Neuronal stem cell (in vitro differentiated cells): ENCODE measurements at regions not wholly inside any gene's neighbourhood (a gene's known extent, or its start where the extent isn't known, plus 50 kb on each side); places are given as distances from the start of the nearest gene placed in this dataset.
A peak's percentile ranks its signal among the peaks of the same experiment; 100 is the strongest.
"Not testable (repeated sequence)": the region's sequence is repeated elsewhere in the genome, so short reads cannot be mapped to it uniquely, and the experiment has no call there.

Source experiments
- DNase-seq: peaks from one replicate; pipeline ENCODE4 v3.0.0-alpha.2; 2013; ENCODE audit warnings: low spot score
- H2AFZ ChIP-seq: one replicate; pipeline ENCODE4 v1.6.1; 2013; ENCODE audit warnings: mild to moderate bottlenecking, low read length, inconsistent platforms
- H2AK5ac ChIP-seq: 2 replicates; pipeline ENCODE4 v1.6.1; 2013; ENCODE audit warnings: low read depth, mild to moderate bottlenecking, inconsistent platforms, low read length, moderate library complexity, mixed read lengths
- H2BK120ac ChIP-seq: 2 replicates; pipeline ENCODE4 v1.6.1; 2013; ENCODE audit warnings: low read depth, mild to moderate bottlenecking, inconsistent platforms, low read length, moderate library complexity, mixed read lengths
- H2BK12ac ChIP-seq: one replicate; pipeline ENCODE4 v1.6.1; 2013; ENCODE audit warnings: low read length, inconsistent platforms
- H2BK15ac ChIP-seq: 2 replicates; pipeline ENCODE4 v1.6.1; 2013; ENCODE audit warnings: mild to moderate bottlenecking, low read length, inconsistent platforms, mixed read lengths
- H2BK5ac ChIP-seq: one replicate; pipeline ENCODE4 v1.6.1; 2013; ENCODE audit warnings: inconsistent platforms, mild to moderate bottlenecking, low read length, moderate library complexity
- H3K14ac ChIP-seq: one replicate; pipeline ENCODE4 v1.6.1; 2013; ENCODE audit warnings: low read length, inconsistent platforms
- H3K18ac ChIP-seq: 2 replicates; pipeline ENCODE4 v1.6.1; 2013; ENCODE audit warnings: low read length, inconsistent platforms
- H3K23ac ChIP-seq: 2 replicates; pipeline ENCODE4 v1.6.1; 2013; ENCODE audit warnings: low read depth, mild to moderate bottlenecking, mixed read lengths, low read length, inconsistent platforms; ENCODE audit not compliant: poor library complexity
- H3K27ac ChIP-seq: replicated peaks from 3 replicates; pipeline ENCODE4 v1.5.1; 2013; ENCODE audit warnings: low read length, inconsistent platforms
- H3K27me3 ChIP-seq, 3 experiments: 2 replicates each; pipeline ENCODE4 v1.6.1; 2013; ENCODE audit warnings: low read length in 3 of 3, mild to moderate bottlenecking in 2 of 3, inconsistent platforms in 1 of 3, low read depth in 1 of 3, mixed read lengths in 1 of 3, moderate library complexity in 1 of 3; ENCODE audit not compliant: control insufficient read depth in 3 of 3, insufficient read depth in 3 of 3
- H3K36me3 ChIP-seq, 2 donors: replicated peaks in 1 of 2; 2 replicates each; pipeline ENCODE4 v1.6.1; 2013; ENCODE audit warnings: low read length in 2 of 2; ENCODE audit not compliant: control insufficient read depth in 2 of 2, insufficient read depth in 2 of 2
- H3K4ac ChIP-seq: 2 replicates; pipeline ENCODE4 v1.6.1; 2013; ENCODE audit warnings: inconsistent platforms, mild to moderate bottlenecking, low read length, moderate library complexity
- H3K4me1 ChIP-seq, 2 donors: 1 replicate in 1 of 2; 2 replicates in 1 of 2; pipeline ENCODE4 v1.6.1; 2013; ENCODE audit warnings: low read length in 2 of 2, low read depth in 1 of 2; ENCODE audit not compliant: control insufficient read depth in 2 of 2, insufficient read depth in 1 of 2
- H3K4me2 ChIP-seq: one replicate; pipeline ENCODE4 v1.6.1; 2013; ENCODE audit warnings: mild to moderate bottlenecking, low read length, inconsistent platforms; ENCODE audit not compliant: insufficient read depth, poor library complexity, severe bottlenecking
- H3K4me3 ChIP-seq, 2 donors: 2 replicates each; pipeline ENCODE4 v1.5.1; 2013; ENCODE audit warnings: low read length in 2 of 2, mild to moderate bottlenecking in 2 of 2, inconsistent platforms in 1 of 2, moderate library complexity in 1 of 2
- H3K79me1 ChIP-seq: one replicate; pipeline ENCODE4 v1.6.1; 2013; ENCODE audit warnings: low read depth, mild to moderate bottlenecking, inconsistent platforms, low read length, moderate library complexity
- H3K9ac ChIP-seq: one replicate; pipeline ENCODE4 v1.6.1; 2013; ENCODE audit warnings: mild to moderate bottlenecking, low read depth, low read length, inconsistent platforms; ENCODE audit not compliant: poor library complexity
- H3K9me3 ChIP-seq, 2 donors: replicated peaks in 1 of 2; 2 replicates each; pipeline versions ENCODE3 to v1.6.1; 2013; ENCODE audit warnings: low read length in 2 of 2, mild to moderate bottlenecking in 2 of 2, inconsistent platforms in 1 of 2, low read depth in 1 of 2, mixed read lengths in 1 of 2, moderate library complexity in 1 of 2; ENCODE audit not compliant: control insufficient read depth in 2 of 2, insufficient read depth in 1 of 2
- H4K8ac ChIP-seq: one replicate; pipeline ENCODE4 v1.6.1; 2013; ENCODE audit warnings: low read depth, mild to moderate bottlenecking, inconsistent platforms, low read length, moderate library complexity
- H4K91ac ChIP-seq: one replicate; pipeline ENCODE4 v1.6.1; 2013; ENCODE audit warnings: low read length, low read depth, mild to moderate bottlenecking, inconsistent platforms; ENCODE audit not compliant: poor library complexity
- WGBS, 2 donors: extraction: QIAGEN DNeasy Blood & Tissue Kit; methylation state at CpG; one replicate each; pipeline ENCODE4 v1.1.7; 2013; ENCODE audit warnings: missing lambda C conversion rate in 2 of 2, mixed read lengths in 1 of 2; ENCODE audit not compliant: insufficient read length in 2 of 2, insufficient replicate concordance in 1 of 2; ENCODE audit errors: extremely low coverage in 2 of 2; 5-methylcytosine and 5-hydroxymethylcytosine counted together

GRCh38 chr11:127950162-127950561 is 637.2 kb downstream of the ETS1 start:
- no CpG with 5 or more reads among the region's 2 CpGs for WGBS, 2 donors
- no peak for DNase-seq

GRCh38 chr11:127943763-127944162 is 643.6 kb downstream of the ETS1 start:
- no peak overlapping the region for H2BK12ac ChIP-seq
- H3K9ac ChIP-seq, result no peak overlapping the region
- H3K36me3 ChIP-seq, result no peaks in the 10 kb centered on the region
- no peak overlapping the region for H3K23ac ChIP-seq
- no CpG with 5 or more reads among the region's 4 CpGs for WGBS, 2 donors
- no peak overlapping the region for H2AFZ ChIP-seq
- H2AK5ac ChIP-seq, result no peak overlapping the region
- H4K91ac ChIP-seq, result no peak overlapping the region
- no peak overlapping the region for H3K4ac ChIP-seq
- peaks cover 0 to 25% of the 10 kb centered on the region in 2 donors for H3K4me1 ChIP-seq
- H3K27me3 ChIP-seq, result no peaks in the 10 kb centered on the region
- no peak overlapping the region for H2BK120ac ChIP-seq
- no peak overlapping the region for H3K18ac ChIP-seq
- no peak overlapping the region for H2BK5ac ChIP-seq
- H3K14ac ChIP-seq, result no peak overlapping the region
- H3K9me3 ChIP-seq, result no peaks in the 10 kb centered on the region
- H3K4me2 ChIP-seq, result no peak overlapping the region
- no peak overlapping the region for H2BK15ac ChIP-seq
- no peak for DNase-seq
- H3K4me3 ChIP-seq, result no peak overlapping the region
- H3K27ac ChIP-seq, result no peak overlapping the region
- H4K8ac ChIP-seq, result no peak overlapping the region
- no peaks in the 10 kb centered on the region for H3K79me1 ChIP-seq

More at GRCh38 chr11:127950162-127950561, 637.2 kb downstream of the ETS1 start:
- Histone ChIP-seq H3K36me3 (no peaks in the 10 kb centered on the region), H3K4me2 (no peak overlapping the region), H3K27ac (no peak overlapping the region), H3K4ac (no peak overlapping the region), H3K9ac (no peak overlapping the region), H3K4me3 (no peak overlapping the region), H2AK5ac (no peak overlapping the region), H2BK15ac (no peak overlapping the region), H3K9me3 (peaks cover 0 to 9% of the 10 kb centered on the region in 2 donors), H2BK5ac (no peak overlapping the region), H4K8ac (no peak overlapping the region), H3K79me1 (no peaks in the 10 kb centered on the region), H4K91ac (no peak overlapping the region), H2BK120ac (no peak overlapping the region), H2BK12ac (no peak overlapping the region), H3K27me3 (no peaks in the 10 kb centered on the region), H3K18ac (no peak overlapping the region), H3K14ac (no peak overlapping the region), H3K23ac (no peak overlapping the region), H2AFZ (peak overlapping the region; percentile 68), H3K4me1 (peaks cover 0 to 14% of the 10 kb centered on the region in 2 donors)

GRCh38 chr11:127943152-127943551 is 644.2 kb downstream of the ETS1 start:
- no peak overlapping the region for H2BK5ac ChIP-seq

GRCh38 chr11:127941554-127941953 is 645.8 kb downstream of the ETS1 start:
- not testable (repeated sequence) for H3K4ac ChIP-seq, H3K14ac ChIP-seq, H3K23ac ChIP-seq, H2BK12ac ChIP-seq, H3K18ac ChIP-seq, H3K27me3 ChIP-seq, H4K91ac ChIP-seq, H3K4me2 ChIP-seq, H3K27ac ChIP-seq, H2AFZ ChIP-seq, H4K8ac ChIP-seq, H3K4me3 ChIP-seq, H2BK120ac ChIP-seq, H3K9me3 ChIP-seq, DNase-seq, H2AK5ac ChIP-seq, H2BK15ac ChIP-seq, H3K36me3 ChIP-seq, H3K79me1 ChIP-seq, H3K9ac ChIP-seq, H2BK5ac ChIP-seq
- WGBS, 2 donors, result no CpG with 5 or more reads among the region's 17 CpGs
- peaks cover 2 to 40% of the 10 kb centered on the region in 2 donors for H3K4me1 ChIP-seq

More at GRCh38 chr11:127943152-127943551, 644.2 kb downstream of the ETS1 start:
- Histone ChIP-seq H3K23ac (no peak overlapping the region), H3K4me2 (no peak overlapping the region), H2AK5ac (no peak overlapping the region), H4K91ac (no peak overlapping the region), H3K9me3 (no peaks in the 10 kb centered on the region), H3K9ac (no peak overlapping the region), H3K27ac (no peak overlapping the region), H3K4ac (no peak overlapping the region), H3K4me1 (peaks cover 2 to 25% of the 10 kb centered on the region in 2 donors), H3K14ac (no peak overlapping the region), H3K27me3 (no peaks in the 10 kb centered on the region), H2BK15ac (peak overlapping the region; percentile 15), H3K4me3 (no peak overlapping the region), H2BK12ac (no peak overlapping the region), H2BK120ac (no peak overlapping the region), H4K8ac (no peak overlapping the region), H3K18ac (no peak overlapping the region), H3K36me3 (no peaks in the 10 kb centered on the region), H2AFZ (no peak overlapping the region), H3K79me1 (no peaks in the 10 kb centered on the region)
- DNase-seq, result no peak
- no CpG with 5 or more reads among the region's 5 CpGs for WGBS, 2 donors
